Pancreas (tissue), 10 donors: ENCODE measurements at regions not wholly inside any gene's neighbourhood (a gene's known extent, or its start where the extent isn't known, plus 50 kb on each side); places are given as distances from the start of the nearest gene placed in this dataset.

ENCODE experiments used
- ATAC-seq, 4 donors: fragments of 200-7000 bp; cut with Tn5 transposase; one replicate each; pipeline versions ENCODE4 v1.8.0 to v1.9.1; 2020; ENCODE audit warnings: mild to moderate bottlenecking in 4 of 4, moderate library complexity in 4 of 4
- DNase-seq, 6 donors: peaks; one replicate each; pipeline ENCODE4 v3.0.0-alpha.2; 2020
- FAIRE-seq: peaks from 2 replicates; lab custom pipeline; 2012; peaks lifted over from hg19 to GRCh38; lab: Jason Lieb, UNC
- H3K27ac ChIP-seq, 4 donors: fragments of 200-600 bp; sonication (generic); 1 replicate in 3 of 4; 2 replicates in 1 of 4; pipeline versions ENCODE4 v1.5.0 to v1.8.0; 2020
- H3K27me3 ChIP-seq, 4 donors: fragments of 200-600 bp; one replicate each; pipeline ENCODE4 v1.8.0; 2021
- H3K36me3 ChIP-seq, 3 donors: fragments of 200-600 bp; sonication (generic) in 1 of 3; one replicate each; pipeline versions ENCODE4 v1.5.0 to v1.8.0; 2020 to 2021
- H3K4me1 ChIP-seq, 3 donors: fragments of 200-600 bp; one replicate each; pipeline ENCODE4 v1.8.0; 2021
- H3K4me3 ChIP-seq, 4 donors: fragments of 200-600 bp; sonication (generic) in 2 of 4; one replicate each; pipeline versions ENCODE4 v1.5.0 to v1.8.0; 2020 to 2021
- H3K9me3 ChIP-seq, 4 donors: fragments of 200-600 bp; one replicate each; pipeline ENCODE4 v1.8.0; 2021
- CTCF ChIP-seq, 4 donors: fragments of 200-600 bp; sonication (generic) in 3 of 4; IDR thresholded peaks; one replicate each; pipeline versions ENCODE4 v1.5.0 to v1.8.0; 2021; ENCODE audit warnings: antibody characterized with exemption in 4 of 4
- WGBS, 2 donors: extraction: QIAGEN DNeasy Blood & Tissue Kit; methylation state at CpG; one replicate each; pipeline ENCODE4 v1.1.7; 2013; 5-methylcytosine and 5-hydroxymethylcytosine counted together
- intact Hi-C, 3 donors: fragments of 100-400 bp; cut with DNase I; formaldehyde crosslinking; loops; one replicate each; pipeline versions ENCODE4 v1.11.1 to v1.14.2; 2022
- donor health status: healthy with polysubstance abuse.
- donor health status: DM: no; HTN: no; CAD: no; lungs with moderate emphysema.
- donor health status: DM: no; HTN: no; CAD: no.
- donor health status: control.
- donor health status: control.
- donor health status: Bipolar disorder and iron deficiency.
- donor health status: DM: yes; HTN: yes; CAD: no.
- donor health status: DM: no; HTN: no; CAD: no.
- donor health status: DM: no; HTN: no; CAD: no.
- donor health status: DM: yes; HTN: yes; CAD: no.

DNA sequence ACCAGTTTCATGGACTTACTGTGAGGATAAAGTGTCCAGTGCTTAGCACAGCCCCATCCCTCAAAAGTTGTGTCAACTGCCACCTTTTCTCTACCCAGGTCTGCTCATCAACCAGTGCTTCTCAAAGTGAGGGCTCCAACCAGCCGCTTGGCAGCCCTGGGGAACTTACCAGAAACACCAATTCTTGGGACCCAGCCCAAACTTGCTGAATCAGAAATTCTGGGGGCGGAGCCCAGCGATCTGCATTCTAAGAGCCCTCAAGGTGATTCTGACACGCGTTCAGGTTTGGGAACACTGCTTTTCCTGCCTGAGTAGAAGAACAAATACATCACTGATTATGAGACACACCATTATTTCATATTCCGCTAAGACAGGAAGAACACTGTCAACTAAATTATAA is 132.0 kb downstream of the NSG2 start:
- Histone ChIP-seq H3K9me3 (no peaks in the 10 kb centered on the region), H3K4me3 (no peak overlapping the region), H3K36me3 (no peaks in the 10 kb centered on the region), H3K4me1 (no peaks in the 10 kb centered on the region), H3K27ac (no peak overlapping the region), H3K27me3 (no peaks in the 10 kb centered on the region)
- TF ChIP-seq CTCF (IDR thresholded peaks at IDR 0.05), result no peak
- intact Hi-C loops, result no loop called here
- no peak for DNase-seq
- WGBS, 2 donors, result 71 to 75% methylated on average over 6 of the region's 6 CpGs
- FAIRE-seq, result no peak
- no peak for ATAC-seq

GRCh38 chr5:174177976-174178605 is 132.6 kb downstream of the NSG2 start:
- Histone ChIP-seq H3K27me3 (no peaks in the 10 kb centered on the region), H3K9me3 (no peaks in the 10 kb centered on the region), H3K27ac (no peak overlapping the region), H3K4me3 (no peak overlapping the region), H3K36me3 (no peaks in the 10 kb centered on the region), H3K4me1 (no peaks in the 10 kb centered on the region)
- 56 to 65% methylated on average over 6 of the region's 6 CpGs for WGBS, 2 donors
- intact Hi-C loops, result no loop called here
- no peak for FAIRE-seq
- TF ChIP-seq CTCF (IDR thresholded peaks at IDR 0.05), result no peak
- peak in 1 of 4 donors; percentile 42 for ATAC-seq
- no peak for DNase-seq

- Histone ChIP-seq H3K4me1 (no peaks in the 10 kb centered on the region), H3K36me3 (no peaks in the 10 kb centered on the region), H3K9me3 (no peaks in the 10 kb centered on the region), H3K27me3 (no peaks in the 10 kb centered on the region), H3K4me3 (no peak overlapping the region), H3K27ac (no peak overlapping the region)
- no peak for DNase-seq
- FAIRE-seq, result no peak
- TF ChIP-seq CTCF (IDR thresholded peaks at IDR 0.05), result no peak
- ATAC-seq, result no peak
- intact Hi-C loops, result no loop called here
- WGBS, 2 donors, result 69 to 82% methylated on average over 7 of the region's 7 CpGs
Measured at GRCh38 chr5:174180639-174181038, 135.1 kb downstream of the NSG2 start.

DNA sequence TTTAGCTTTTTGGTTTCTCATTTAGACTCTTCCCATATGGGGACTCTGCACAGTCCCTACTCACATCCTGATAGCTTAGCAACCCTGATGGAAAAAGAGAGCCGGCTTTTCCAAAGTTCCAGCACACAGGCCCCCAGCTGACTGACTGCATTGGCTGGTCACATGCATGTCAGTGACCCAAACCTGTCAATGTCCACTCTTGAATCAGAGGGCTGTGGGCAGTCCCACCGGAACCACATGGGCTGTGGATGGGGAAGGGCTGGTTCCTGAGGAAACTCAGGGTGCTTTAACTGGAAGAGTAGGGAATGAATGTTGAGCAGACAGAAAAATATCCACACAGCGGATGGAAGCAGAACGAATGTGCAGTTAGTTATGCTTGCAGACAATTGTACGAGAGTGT is 136.6 kb downstream of the NSG2 start:
- Histone ChIP-seq H3K9me3 (no peaks in the 10 kb centered on the region), H3K27me3 (no peaks in the 10 kb centered on the region), H3K36me3 (no peaks in the 10 kb centered on the region), H3K4me1 (no peaks in the 10 kb centered on the region), H3K27ac (no peak overlapping the region), H3K4me3 (no peak overlapping the region)
- no peak for ATAC-seq
- DNase-seq, result no peak
- WGBS, 2 donors, result 79 to 86% methylated on average over 5 of the region's 5 CpGs
- TF ChIP-seq CTCF (IDR thresholded peaks at IDR 0.05), result no peak
- intact Hi-C loops, result no loop called here
- FAIRE-seq, result no peak

GRCh38 chr5:174183701-174184100 is 138.2 kb downstream of the NSG2 start:
- no peak for TF ChIP-seq CTCF (IDR thresholded peaks at IDR 0.05)
- no peak for DNase-seq
- intact Hi-C loops, result no loop called here
- Histone ChIP-seq H3K27ac (no peak overlapping the region), H3K4me1 (no peaks in the 10 kb centered on the region), H3K27me3 (no peaks in the 10 kb centered on the region), H3K9me3 (no peaks in the 10 kb centered on the region), H3K4me3 (no peak overlapping the region), H3K36me3 (no peaks in the 10 kb centered on the region)
- FAIRE-seq, result no peak
- ATAC-seq, result no peak
- WGBS, 2 donors, result 76% methylated on average over 9 of the region's 9 CpGs
